K562 (cell line): ENCODE measurements at regions not wholly inside any gene's neighbourhood (a gene's known extent, or its start where the extent isn't known, plus 50 kb on each side); places are given as distances from the start of the nearest gene placed in this dataset.

Experiments used
- ATAC-seq: fragments of 200-7000 bp; cut with Tn5 transposase; 3 replicates; pipeline ENCODE4 v1.9.1; 2020; ENCODE audit warnings: moderate library complexity
- BruUV-seq: library from RNA; stranded (reverse); fragments of 400-500 nt; replicated peaks from 2 replicates; lab custom pipeline; 2021; lab: Mats Ljungman, UMichigan
- CTCF ChIA-PET: fragments of 300-600 bp; formaldehyde crosslinking; extraction: SDS; loops from one replicate; lab custom pipeline; 2021; ENCODE audit warnings: low intra/inter-chr PET ratio; lab: Yijun Ruan, JAX
- POLR2A ChIA-PET: fragments of 300-600, 350-650 bp; sonication (Branson Sonifier 250); formaldehyde crosslinking; extraction: SDS; loops from one replicate; lab custom pipeline; 2021; ENCODE audit warnings: antibody characterized with exemption, inconsistent platforms; lab: Yijun Ruan, JAX
- DNase-seq, 4 experiments: peaks; one replicate each; pipeline versions ENCODE4 v3.0.0 to v3.0.0-alpha.2; 2011 to 2018; ENCODE audit warnings: low spot score in 3 of 4, mixed read lengths in 3 of 4; ENCODE audit errors: extremely low read depth in 1 of 4
- FAIRE-seq: peaks from 2 replicates; lab custom pipeline; 2011; peaks lifted over from hg19 to GRCh38; lab: Jason Lieb, UNC
- H2AFZ ChIP-seq: 2 replicates; pipeline ENCODE4 v1.6.0; 2011; ENCODE audit warnings: low read depth, low read length, control low read depth, inconsistent platforms
- H3K27ac ChIP-seq: fragments of 200-600 bp; 3 replicates; pipeline ENCODE4 v1.8.0; 2011; ENCODE audit warnings: low read depth, mild to moderate bottlenecking, control low read depth, inconsistent platforms, low read length, moderate library complexity, mixed read lengths; ENCODE audit errors: extremely low read depth
- H3K27me3 ChIP-seq, 2 experiments: fragments of 300-600 bp in 1 of 2; 2 replicates in 1 of 2; 3 replicates in 1 of 2; pipeline versions ENCODE4 v1.6.0 to v1.8.0; 2011; ENCODE audit warnings: inconsistent platforms in 2 of 2, low read length in 2 of 2, mild to moderate bottlenecking in 1 of 2, mixed read lengths in 1 of 2, moderate library complexity in 1 of 2; ENCODE audit not compliant: control insufficient read depth in 2 of 2, insufficient read depth in 2 of 2
- H3K36me3 ChIP-seq: fragments of 300-600 bp; 3 replicates; pipeline ENCODE4 v1.8.0; 2011; ENCODE audit warnings: mild to moderate bottlenecking, low read length, inconsistent platforms; ENCODE audit not compliant: control insufficient read depth, insufficient read depth
- H3K4me1 ChIP-seq, 2 experiments: fragments of 200-600 bp in 1 of 2; replicated peaks in 1 of 2; 2 replicates in 1 of 2; 3 replicates in 1 of 2; pipeline versions ENCODE4 v1.5.1 to v1.8.0; 2011; ENCODE audit warnings: inconsistent platforms in 2 of 2, low read length in 2 of 2, mild to moderate bottlenecking in 1 of 2, mixed read lengths in 1 of 2, moderate library complexity in 1 of 2; ENCODE audit not compliant: control insufficient read depth in 2 of 2, insufficient read depth in 2 of 2
- H3K4me2 ChIP-seq: 2 replicates; pipeline ENCODE4 v1.6.1; 2011; ENCODE audit warnings: low read length, control low read depth, inconsistent platforms, mixed read lengths; ENCODE audit not compliant: insufficient read depth
- H3K4me3 ChIP-seq: fragments of 200-600 bp; sonication (generic), shearing (Covaris generic); 2 replicates; pipeline ENCODE4 v1.5.1; 2016; ENCODE audit warnings: control low read depth, inconsistent platforms
- H3K79me2 ChIP-seq: fragments of 200-600 bp; 3 replicates; pipeline ENCODE4 v1.8.0; 2011; ENCODE audit warnings: low read length, inconsistent platforms; ENCODE audit not compliant: control insufficient read depth, insufficient read depth
- H3K9ac ChIP-seq, 2 experiments: 2 replicates each; pipeline versions ENCODE4 v1.6.0 to v1.6.1; 2011; ENCODE audit warnings: low read depth in 2 of 2, low read length in 2 of 2, control low read depth in 1 of 2, inconsistent platforms in 1 of 2, mild to moderate bottlenecking in 1 of 2, mixed read lengths in 1 of 2; ENCODE audit not compliant: insufficient read depth in 1 of 2
- H3K9me1 ChIP-seq: one replicate; pipeline ENCODE4 v1.6.0; 2011; ENCODE audit warnings: inconsistent platforms, mild to moderate bottlenecking, low read length, moderate library complexity; ENCODE audit not compliant: control insufficient read depth, insufficient read depth
- H3K9me3 ChIP-seq: replicated peaks from 2 replicates; pipeline ENCODE4 v1.5.1; 2011; ENCODE audit warnings: low read depth, low read length, inconsistent platforms; ENCODE audit not compliant: control insufficient read depth, insufficient read depth
- H4K20me1 ChIP-seq: replicated peaks from 2 replicates; pipeline ENCODE4 v1.6.1; 2011; ENCODE audit warnings: low read length, inconsistent platforms, mixed read lengths; ENCODE audit not compliant: control insufficient read depth, insufficient read depth
- MTA2 ChIP-seq: fragments of 450-650 bp; IDR thresholded peaks from 2 replicates; pipeline ENCODE4 v1.6.1; 2016; ENCODE audit warnings: low read depth
- TARDBP ChIP-seq: fragments of 450-650 bp; IDR thresholded peaks from 2 replicates; pipeline ENCODE4 v1.6.1; 2016
- WGBS: fragments of 100-300 bp; shearing (Covaris generic); methylation state at CpG from one replicate; pipeline ENCODE4 v1.1.6; 2016; ENCODE audit warnings: low coverage, mixed read lengths; ENCODE audit not compliant: insufficient coverage; ENCODE audit errors: missing lambda C conversion rate; 5-methylcytosine and 5-hydroxymethylcytosine counted together
- in situ Hi-C: fragments of 300-500 bp; cut with MboI; formaldehyde crosslinking; loops from 4 replicates; pipeline ENCODE4 v1.15.0; 2018; ENCODE audit warnings: inconsistent platforms, mixed read lengths
- intact Hi-C: fragments of 100-400 bp; cut with micrococcal nuclease; formaldehyde crosslinking; loops from 2 replicates; pipeline ENCODE4 v1.14.2; 2022
- TF ChIP-seq, protein P1 (sequence below): fragments of 250-450 bp; sonication (Bioruptor Pico); IDR thresholded peaks from 2 replicates; pipeline ENCODE4 v1.9.0; 2021; ENCODE audit warnings: mild to moderate bottlenecking, inconsistent platforms
- TF ChIP-seq, protein P2 (sequence below): fragments of 450-650 bp; formaldehyde crosslinking; IDR thresholded peaks from 2 replicates; pipeline ENCODE4 v1.4.0; 2020; ENCODE audit warnings: mild to moderate bottlenecking, moderate library complexity

DNA sequence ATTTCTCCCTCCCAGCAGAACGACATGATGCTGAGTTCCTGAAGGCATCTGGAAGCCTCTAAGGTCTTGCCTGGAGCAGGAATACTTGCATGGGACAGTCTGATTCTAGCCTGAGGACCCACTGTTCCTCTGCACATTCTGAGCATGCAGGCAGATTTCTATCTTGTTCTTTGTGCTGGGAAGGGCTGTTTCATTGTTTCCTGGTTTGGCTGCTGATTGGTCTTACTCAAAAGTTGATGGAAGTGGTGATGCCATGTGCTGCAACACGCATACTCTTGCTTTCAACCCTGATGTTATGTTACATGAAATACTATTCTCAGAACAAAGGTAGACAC is 307.0 kb downstream of the GATA3 start:
- Histone ChIP-seq H3K9ac (no peak overlapping the region), H3K27me3 (no peaks in the 10 kb centered on the region; a peak in 1 of 5 replicates), H4K20me1 (no peaks in the 10 kb centered on the region), H3K79me2 (no peaks in the 10 kb centered on the region), H3K36me3 (no peaks in the 10 kb centered on the region), H3K4me2 (no peak overlapping the region), H3K27ac (no peak overlapping the region), H3K9me3 (no peaks in the 10 kb centered on the region), H3K4me1 (no peaks in the 10 kb centered on the region), H3K4me3 (no peak overlapping the region), H2AFZ (no peak overlapping the region), H3K9me1 (no peaks in the 10 kb centered on the region)
- TF ChIP-seq TARDBP = no peak
- TF ChIP-seq, protein P1, sequence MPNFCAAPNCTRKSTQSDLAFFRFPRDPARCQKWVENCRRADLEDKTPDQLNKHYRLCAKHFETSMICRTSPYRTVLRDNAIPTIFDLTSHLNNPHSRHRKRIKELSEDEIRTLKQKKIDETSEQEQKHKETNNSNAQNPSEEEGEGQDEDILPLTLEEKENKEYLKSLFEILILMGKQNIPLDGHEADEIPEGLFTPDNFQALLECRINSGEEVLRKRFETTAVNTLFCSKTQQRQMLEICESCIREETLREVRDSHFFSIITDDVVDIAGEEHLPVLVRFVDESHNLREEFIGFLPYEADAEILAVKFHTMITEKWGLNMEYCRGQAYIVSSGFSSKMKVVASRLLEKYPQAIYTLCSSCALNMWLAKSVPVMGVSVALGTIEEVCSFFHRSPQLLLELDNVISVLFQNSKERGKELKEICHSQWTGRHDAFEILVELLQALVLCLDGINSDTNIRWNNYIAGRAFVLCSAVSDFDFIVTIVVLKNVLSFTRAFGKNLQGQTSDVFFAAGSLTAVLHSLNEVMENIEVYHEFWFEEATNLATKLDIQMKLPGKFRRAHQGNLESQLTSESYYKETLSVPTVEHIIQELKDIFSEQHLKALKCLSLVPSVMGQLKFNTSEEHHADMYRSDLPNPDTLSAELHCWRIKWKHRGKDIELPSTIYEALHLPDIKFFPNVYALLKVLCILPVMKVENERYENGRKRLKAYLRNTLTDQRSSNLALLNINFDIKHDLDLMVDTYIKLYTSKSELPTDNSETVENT = no peak
- no peak for TF ChIP-seq MTA2
- TF ChIP-seq, protein P2, sequence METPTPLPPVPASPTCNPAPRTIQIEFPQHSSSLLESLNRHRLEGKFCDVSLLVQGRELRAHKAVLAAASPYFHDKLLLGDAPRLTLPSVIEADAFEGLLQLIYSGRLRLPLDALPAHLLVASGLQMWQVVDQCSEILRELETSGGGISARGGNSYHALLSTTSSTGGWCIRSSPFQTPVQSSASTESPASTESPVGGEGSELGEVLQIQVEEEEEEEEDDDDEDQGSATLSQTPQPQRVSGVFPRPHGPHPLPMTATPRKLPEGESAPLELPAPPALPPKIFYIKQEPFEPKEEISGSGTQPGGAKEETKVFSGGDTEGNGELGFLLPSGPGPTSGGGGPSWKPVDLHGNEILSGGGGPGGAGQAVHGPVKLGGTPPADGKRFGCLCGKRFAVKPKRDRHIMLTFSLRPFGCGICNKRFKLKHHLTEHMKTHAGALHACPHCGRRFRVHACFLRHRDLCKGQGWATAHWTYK (CRISPR knock-in tag) = no peak
- ATAC-seq (no peak), FAIRE-seq (no peak), DNase-seq (no peak)
- in situ Hi-C loops (no loop called here), intact Hi-C loops (no loop called here)
- CTCF ChIA-PET = no interaction called here
- no TSS peak for BruUV-seq
- WGBS = 0% methylated on average over 2 of the region's 2 CpGs
- POLR2A ChIA-PET = no interaction called here
